ENCODE measurements at regions not wholly inside any gene's neighbourhood (a gene's known extent, or its start where the extent isn't known, plus 50 kb on each side); places are given as distances from the start of the nearest gene placed in this dataset.

DNA sequence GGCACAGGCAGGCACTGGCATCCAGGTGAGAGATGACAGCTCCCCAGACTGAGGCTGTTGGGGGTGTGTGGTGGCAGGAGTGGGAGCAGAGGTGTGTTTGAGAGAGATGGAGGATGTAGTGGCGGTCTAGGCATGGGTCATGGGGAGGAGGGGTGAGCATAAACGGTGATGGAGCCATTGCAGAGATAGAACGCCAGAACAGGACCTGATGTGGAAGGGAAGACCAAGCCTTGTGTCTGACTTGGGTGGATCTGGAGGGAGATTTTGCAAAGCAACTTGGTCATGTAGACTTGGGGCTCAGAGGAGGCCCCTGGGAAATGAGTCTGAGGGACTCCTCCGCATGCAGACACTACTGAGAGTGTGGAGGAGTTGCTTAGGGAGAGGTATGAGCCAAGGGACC, 50.0 kb upstream of the CLDN5 start:
- no peak for TF ChIP-seq GATA2 (IDR thresholded peaks at IDR 0.05; ENCODE audit: low read depth, low read length)
- no peak for TF ChIP-seq GATA3 (IDR thresholded peaks at IDR 0.05; ENCODE audit: low read depth, low read length)

DNA sequence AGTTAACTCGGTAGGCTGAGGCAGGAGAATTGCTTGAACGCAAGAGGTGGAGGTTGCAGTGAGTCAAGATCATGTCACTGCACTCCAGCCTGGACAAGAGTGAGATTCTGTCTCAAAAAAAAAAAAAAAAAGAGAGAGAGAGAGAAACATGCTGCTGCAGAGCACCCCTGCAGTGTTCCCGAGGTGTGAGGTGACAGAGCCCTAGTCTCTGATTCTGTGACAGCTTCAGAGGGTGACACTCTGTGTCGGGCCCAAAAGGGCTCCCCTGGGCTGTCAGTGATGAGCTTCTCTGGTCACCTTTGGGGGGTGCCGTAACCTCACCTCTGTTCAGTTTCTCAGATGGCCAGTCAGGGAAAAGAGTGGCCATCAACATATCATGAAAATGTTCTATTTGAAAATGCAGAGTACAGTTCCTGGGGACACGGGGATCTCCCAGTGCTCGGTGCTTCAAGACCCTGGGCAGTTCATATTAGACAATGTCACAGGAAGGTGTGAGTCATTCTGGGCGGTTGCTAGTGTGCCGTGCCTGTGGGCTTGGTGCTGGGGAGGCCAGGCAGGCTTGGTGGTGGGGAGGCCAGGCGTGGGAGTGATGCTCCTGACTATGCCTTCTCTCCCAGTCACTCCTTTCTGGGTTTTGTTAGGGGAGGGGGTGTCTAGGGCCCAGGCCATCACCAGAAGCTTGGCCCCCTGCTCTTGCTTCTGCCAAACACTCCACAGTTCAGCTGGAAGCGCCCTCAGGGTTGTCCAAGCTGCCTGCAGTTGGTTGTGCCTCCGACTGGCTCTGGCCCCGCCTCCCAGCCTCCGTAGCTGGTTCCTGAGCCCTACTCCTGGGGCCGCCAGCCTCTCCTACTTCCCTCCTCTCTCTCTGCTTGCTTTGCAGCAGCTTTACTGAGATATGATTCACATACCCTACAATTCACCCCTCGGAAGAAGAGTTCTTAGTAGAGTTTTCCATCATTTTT, 52.5 kb upstream of the CLDN5 start:
- no peak for TF ChIP-seq GATA3 (IDR thresholded peaks at IDR 0.05; ENCODE audit: low read depth, low read length)
- TF ChIP-seq GATA2 (IDR thresholded peaks at IDR 0.05; ENCODE audit: low read depth, low read length) = no peak

DNA sequence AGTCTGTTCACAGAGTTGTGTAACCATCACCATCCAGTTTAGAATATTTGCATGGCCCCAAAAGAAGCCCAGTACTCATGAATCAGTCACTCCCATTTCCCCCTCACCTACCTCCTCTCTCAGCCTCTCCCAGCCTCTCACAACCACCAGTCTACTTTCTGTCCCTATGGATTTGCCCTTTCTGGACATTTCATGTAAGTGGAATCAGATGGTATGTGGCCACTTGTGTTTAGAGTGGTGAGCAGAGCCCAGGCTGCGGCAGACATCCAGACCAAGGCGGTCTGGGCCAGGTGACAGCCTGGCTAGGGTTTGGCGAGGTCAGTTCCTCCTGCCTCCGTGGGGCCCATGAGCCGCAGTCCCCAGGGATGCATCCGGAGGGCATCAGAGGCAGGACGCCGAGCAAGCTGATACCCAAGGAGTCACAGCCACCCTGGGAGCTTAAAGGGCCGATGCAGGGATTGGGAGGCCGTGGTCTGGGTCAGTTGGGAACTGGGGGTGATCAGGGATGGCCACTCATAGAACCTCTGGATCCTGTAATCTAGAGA, 53.3 kb upstream of the CLDN5 start:
- no peak for TF ChIP-seq GATA3 (IDR thresholded peaks at IDR 0.05; ENCODE audit: low read depth, low read length)
- TF ChIP-seq GATA2 (IDR thresholded peaks at IDR 0.05; ENCODE audit: low read depth, low read length) = no peak

DNA sequence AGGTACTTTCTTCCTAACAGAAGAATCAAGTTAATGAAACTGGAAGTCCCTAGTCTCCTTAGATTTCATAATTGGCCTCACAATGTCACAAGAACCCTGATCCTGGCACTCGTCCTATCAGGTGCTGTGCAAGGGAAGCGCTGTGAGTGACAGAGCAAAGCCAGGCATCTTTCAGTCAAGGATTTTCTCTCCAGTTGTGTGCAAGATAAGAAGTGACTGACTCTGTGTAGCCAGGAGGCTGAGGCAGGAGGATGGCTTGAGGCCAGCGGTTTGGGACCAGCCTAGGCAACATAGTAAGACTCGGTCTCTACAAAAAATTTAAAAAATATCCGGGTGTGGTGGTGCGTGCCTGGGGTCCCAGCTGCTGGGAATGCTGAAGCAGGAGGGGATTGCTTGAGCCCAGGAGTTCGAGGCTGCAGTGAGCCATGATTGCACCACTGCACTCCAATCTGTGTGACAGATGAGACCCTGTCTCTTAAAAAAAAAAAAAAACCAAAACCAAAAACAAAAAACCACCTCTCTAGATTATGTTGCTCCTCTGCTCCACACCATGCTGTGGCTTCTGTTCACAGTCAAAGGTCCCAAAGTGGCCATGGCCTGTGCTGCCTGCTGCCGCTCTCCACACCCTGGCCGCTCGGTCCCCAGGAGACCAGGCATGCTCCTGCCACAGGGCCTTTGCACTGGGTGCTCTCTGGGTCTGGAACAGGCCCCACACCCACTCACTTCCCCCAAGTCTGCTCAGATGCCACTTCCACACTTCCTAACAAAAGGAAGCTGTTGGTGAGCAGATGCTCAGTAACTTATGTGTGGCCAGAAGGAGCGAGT, 54.2 kb upstream of the CLDN5 start:
- TF ChIP-seq GATA2 (IDR thresholded peaks at IDR 0.05; ENCODE audit: low read depth, low read length) (no peak), GATA3 (IDR thresholded peaks at IDR 0.05; ENCODE audit: low read depth, low read length) (no peak)

DNA sequence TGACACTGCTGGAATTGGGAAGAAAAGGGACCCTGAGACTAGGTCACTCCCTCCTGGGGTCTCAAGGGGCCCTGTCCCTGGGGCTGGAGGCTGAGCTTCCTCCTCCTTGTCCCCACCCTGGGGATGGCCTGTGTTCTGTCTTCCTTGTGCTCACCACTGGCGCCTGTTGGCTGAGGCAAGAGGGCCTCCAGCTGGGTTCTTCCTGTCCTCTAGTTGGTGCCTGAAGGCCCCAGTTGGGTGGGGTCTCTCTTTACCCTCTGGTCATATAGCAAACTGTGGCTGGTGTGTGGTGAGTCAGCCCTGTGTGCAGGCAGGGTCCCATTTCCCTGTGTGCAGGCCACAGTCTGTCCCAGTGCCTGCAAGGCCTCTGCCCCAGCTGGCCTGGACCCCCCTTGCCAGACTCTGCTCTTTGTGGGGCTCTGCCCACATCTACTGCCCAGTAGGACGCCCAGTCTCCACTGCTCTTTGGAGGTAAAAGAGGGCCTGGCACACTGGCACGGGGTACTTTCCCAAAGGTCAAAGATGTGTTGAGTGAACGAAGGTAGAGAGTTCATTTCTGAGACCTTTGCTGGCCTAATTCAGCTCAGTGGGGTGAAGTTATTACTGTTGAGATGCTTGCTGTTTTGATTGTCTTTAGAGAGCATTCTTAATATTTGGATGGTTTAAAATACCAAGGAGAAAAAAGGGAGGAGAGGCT, 55.1 kb upstream of the CLDN5 start:
- TF ChIP-seq GATA3 (IDR thresholded peaks at IDR 0.05; ENCODE audit: low read depth, low read length) (no peak), GATA2 (IDR thresholded peaks at IDR 0.05; ENCODE audit: low read depth, low read length) (no peak)

GRCh38 chr22:19579880-19580279, 55.7 kb upstream of the CLDN5 start:
- TF ChIP-seq GATA3 (IDR thresholded peaks at IDR 0.05; ENCODE audit: low read depth, low read length) (no peak), GATA2 (IDR thresholded peaks at IDR 0.05; ENCODE audit: low read depth, low read length) (no peak)

GRCh38 chr22:19580291-19580890, 56.2 kb upstream of the CLDN5 start:
- TF ChIP-seq GATA2 (IDR thresholded peaks at IDR 0.05; ENCODE audit: low read depth, low read length) (no peak), GATA3 (IDR thresholded peaks at IDR 0.05; ENCODE audit: low read depth, low read length) (no peak)

DNA sequence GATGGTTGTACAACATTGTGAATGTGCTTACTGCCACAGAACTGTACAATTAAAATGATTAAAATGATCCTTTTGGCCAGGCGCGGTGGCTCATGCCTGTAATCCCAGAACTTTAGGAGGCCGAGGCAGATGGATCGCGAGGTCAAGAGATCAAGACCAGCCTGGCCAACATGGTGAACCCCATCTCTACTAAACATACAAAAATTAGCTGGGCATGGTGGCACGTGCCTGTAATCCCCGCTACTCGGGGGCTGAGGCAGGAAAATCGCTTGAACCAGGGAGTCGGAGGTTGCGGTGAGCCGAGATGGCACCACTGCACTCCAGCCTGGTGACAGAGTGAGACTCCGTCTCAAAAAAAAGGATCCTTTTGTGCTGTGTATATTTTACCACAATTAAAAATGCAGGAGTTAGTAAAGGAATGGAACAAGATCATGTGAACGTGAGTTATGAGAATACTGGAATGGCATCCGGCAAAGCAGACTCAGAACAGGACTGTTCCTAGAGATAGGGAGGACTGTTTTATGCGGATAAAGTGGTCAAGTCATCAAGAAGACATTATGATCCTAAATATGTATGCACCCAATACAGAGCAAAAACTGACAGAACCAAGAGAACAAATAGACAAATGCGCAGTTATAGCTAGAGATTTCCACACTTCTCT, 58.0 kb upstream of the CLDN5 start:
- TF ChIP-seq GATA3 (IDR thresholded peaks at IDR 0.05; ENCODE audit: low read depth, low read length) = no peak
- TF ChIP-seq GATA2 (IDR thresholded peaks at IDR 0.05; ENCODE audit: low read depth, low read length) = no peak

DNA sequence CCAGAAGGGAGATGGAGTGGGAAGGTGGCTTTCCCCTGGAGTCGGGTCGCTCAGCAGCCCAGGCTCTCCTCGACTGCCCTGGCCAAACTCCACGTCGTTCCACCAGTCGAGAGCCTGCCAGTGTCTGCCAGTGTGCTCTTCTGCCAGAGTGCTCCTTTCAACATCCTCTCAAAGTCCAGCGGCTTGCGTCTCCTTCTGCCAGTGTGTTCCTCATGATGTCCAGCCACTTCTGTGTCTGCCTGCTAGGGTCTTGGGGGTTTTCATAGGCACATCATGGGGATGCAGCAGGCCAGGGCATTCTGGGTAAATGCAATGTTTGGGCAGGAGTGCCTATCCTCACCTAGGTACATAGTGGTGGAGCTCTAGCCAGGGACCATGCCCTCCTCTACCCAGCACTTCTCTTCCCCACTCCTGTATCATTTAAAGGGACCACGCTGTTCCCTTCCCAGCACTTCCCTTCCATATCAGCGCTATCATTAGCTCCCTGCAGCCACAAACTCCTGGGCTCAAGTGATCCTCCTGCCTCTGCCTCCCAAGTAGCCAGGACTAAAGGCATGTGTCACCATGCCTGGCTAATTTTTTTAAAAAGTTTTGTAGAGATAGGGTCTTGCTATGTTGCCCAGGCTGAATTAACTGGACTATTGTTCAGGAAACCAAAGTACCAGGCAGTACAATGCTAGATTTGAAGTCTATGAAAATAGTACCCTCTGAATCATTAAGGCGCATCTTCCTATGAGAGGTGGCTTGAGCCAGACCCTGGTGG, 62.9 kb upstream of the CLDN5 start:
- TF ChIP-seq GATA2 (IDR thresholded peaks at IDR 0.05; ENCODE audit: low read depth, low read length) (no peak), GATA3 (IDR thresholded peaks at IDR 0.05; ENCODE audit: low read depth, low read length) (no peak)

- TF ChIP-seq GATA2 (IDR thresholded peaks at IDR 0.05; ENCODE audit: low read depth, low read length) (no peak), GATA3 (IDR thresholded peaks at IDR 0.05; ENCODE audit: low read depth, low read length) (no peak)
These were observed 66.5 kb upstream of the CLDN5 start for GRCh38 chr22:19590696-19591095.

- TF ChIP-seq GATA3 (IDR thresholded peaks at IDR 0.05; ENCODE audit: low read depth, low read length) (no peak), GATA2 (IDR thresholded peaks at IDR 0.05; ENCODE audit: low read depth, low read length) (no peak)
These were observed 67.4 kb upstream of the CLDN5 start for GRCh38 chr22:19591568-19591967.

- TF ChIP-seq GATA3 (IDR thresholded peaks at IDR 0.05; ENCODE audit: low read depth, low read length) = no peak
- TF ChIP-seq GATA2 (IDR thresholded peaks at IDR 0.05; ENCODE audit: low read depth, low read length) = no peak
These were observed 68.3 kb upstream of the CLDN5 start for GRCh38 chr22:19592464-19592863.

All from SH-SY5Y (cell line).